Stimulated activated CD4-positive, alpha-beta T cell treated with anti-CD3 and anti-CD28 coated beads, TNF-alpha, amount 100 ng/mL, for 1 hour (primary cell): ENCODE measurements at regions not wholly inside any gene's neighbourhood (a gene's known extent, or its start where the extent isn't known, plus 50 kb on each side); places are given as distances from the start of the nearest gene placed in this dataset.

ENCODE experiments used
- DNase-seq, 3 donors: peaks; one replicate each; pipeline ENCODE4 v3.0.0-alpha.2; 2020; ENCODE audit warnings: low read depth in 3 of 3, low spot score in 1 of 3

- no peak for DNase-seq
Observed at GRCh38 chr10:78901694-78902093, 167.1 kb upstream of the ZMIZ1 start.

DNA sequence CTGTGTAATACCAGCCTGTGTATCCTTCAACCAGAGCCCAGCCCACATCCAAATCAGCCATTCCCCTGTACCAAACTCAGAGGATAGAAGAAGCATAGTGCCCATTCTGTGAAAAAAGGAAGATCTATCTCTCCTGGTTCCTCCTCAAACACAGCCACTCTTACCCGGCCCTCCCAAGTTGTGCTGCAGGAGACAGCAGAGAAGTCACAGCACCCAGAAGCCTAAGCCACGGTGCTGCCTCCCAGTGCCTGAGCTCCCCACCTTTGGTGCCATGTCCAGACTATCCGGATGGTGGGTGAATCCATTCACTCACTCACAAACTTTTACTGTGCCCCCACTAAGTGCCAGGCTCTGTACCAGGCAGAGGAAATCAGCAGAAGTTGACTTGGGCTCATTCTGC lies 166.0 kb upstream of the ZMIZ1 start:
- DNase-seq: no peak

DNA sequence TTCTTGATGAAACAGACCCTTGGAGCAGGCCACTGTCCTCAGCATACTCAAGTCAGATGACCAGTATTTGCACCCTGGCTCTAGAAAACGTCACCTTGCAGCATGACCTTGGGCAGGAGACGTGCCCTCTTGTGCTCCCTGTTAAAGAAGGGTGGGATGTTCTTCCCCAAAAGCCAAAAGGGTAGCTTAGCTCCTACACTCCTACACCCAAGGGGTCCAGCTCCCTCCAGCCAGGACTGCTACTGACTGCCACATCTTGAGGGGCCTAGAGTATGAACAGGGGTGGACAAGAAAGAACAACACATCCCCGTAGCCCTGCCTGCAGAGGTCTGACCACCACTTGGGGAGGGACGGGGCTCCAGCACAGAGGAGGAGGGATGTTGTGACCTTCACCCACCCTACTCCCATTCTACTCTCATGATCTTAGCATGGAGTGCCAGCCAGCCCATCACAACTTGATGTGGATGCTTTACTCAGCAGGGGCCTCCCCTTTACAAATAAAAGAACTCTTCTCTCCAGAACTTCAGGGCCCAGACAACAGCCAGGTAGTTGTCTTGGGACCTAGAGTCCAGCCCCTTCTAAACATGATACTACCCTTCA lies 165.3 kb upstream of the ZMIZ1 start:
- DNase-seq: no peak

DNA sequence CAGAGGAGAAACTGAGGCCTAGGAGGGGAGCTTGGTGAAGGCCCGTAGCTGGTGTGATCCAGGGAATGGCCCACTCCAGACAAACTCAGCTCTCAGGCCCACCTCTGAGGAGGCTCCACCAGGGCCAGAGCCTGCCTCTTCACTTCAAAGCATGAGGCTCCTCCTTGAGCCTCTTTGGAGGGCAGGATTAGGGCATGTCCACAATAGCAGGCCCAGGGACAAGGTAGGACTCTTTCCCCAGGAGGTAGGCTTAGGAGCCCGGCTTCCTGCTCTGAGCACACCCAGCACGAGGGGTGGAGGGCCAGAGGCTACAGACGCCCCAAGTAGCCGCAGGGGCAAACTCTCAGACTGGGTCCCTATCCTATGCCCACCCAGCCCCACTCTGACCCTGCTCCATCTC lies 164.6 kb upstream of the ZMIZ1 start:
- no peak for DNase-seq

DNA sequence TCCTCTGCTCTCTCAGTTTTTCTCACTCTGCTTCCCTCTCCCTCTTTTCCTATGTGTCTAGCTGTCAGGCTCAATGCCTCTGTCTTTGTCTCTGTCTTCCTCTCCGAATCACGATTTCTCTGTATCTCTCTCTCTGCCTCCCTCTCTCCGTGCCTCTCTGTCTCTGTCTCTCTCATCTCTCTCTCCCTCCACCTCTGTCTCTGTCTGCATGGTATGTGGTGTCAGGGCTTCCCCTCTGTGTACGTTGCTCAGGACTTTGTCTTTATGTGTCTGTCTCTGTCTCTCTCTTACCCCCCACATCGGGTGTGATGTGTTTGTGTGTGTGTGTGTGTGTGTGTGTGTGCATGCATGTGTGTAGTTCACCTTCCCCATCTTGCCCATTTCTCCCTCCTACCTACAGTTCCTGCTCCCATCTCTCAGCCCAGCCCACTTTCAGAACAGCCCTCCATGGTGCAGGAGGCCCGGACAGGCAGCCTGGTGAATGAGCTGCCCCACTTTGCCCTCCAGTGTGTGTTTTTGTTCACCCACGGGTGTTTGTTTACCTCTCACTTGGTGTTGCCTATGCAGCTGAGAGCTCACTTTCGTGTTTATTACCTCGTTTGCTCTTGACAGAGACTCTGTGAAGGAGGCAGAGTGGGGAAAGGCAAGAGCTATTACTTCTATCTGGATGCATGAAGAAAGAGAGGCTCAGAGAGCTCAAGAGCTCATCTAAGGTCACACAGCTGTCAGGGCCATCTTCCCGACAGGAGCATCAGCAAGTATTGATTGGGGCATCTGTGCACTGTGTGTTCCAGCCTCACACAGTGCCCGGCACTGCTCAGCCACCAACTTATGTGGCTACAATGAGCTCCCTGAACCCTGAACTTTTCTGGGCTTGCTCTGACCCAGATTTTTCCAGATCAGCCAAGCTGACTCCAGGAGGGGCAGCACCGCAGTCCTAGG lies 163.5 kb upstream of the ZMIZ1 start:
- DNase-seq: no peak

DNA sequence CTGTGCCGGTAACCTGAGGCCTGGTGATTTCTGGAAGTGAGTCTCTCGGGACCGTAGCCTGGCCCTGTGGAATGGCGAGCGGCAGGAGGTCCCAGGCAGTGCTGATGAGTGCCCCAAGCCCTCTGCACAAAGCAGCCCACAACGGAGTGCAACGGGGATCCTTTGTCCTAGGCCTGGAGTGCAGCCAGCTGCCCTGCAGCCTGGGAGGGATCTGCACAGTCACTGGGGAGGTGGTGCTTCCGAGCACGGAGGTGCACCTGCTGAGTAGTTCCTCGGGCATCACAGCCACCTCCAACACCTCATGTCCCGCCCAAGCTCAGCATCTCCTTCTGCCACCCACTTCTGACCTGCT lies 162.8 kb upstream of the ZMIZ1 start:
- no peak for DNase-seq

- DNase-seq: no peak
Observed at GRCh38 chr10:78906734-78907390, 161.9 kb upstream of the ZMIZ1 start.

- no peak for DNase-seq
Observed at GRCh38 chr10:78907551-78908211, 161.1 kb upstream of the ZMIZ1 start.

- no peak for DNase-seq
Observed at GRCh38 chr10:78909221-78909620, 159.5 kb upstream of the ZMIZ1 start.

- DNase-seq: no peak
Observed at GRCh38 chr10:78910021-78910420, 158.7 kb upstream of the ZMIZ1 start.

DNA sequence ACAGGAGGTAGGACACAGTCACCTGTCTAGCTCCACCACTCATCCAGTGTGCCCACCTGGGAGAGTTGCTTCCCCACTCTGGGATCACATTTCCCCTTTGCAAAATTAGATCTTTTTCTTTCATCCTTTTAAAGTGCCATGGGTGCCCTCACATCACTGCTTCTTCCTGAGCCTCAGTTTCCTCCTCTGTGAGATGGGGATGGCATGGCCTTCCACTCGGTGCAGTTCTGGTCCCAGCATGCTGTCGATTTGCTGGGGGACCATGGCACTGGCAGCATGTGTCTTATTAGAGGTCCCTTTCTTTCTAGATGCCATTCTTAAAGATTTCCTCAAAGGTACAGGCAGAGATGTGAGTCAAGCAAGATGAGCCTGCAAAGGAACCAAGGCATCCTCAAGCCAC lies 158.3 kb upstream of the ZMIZ1 start:
- no peak for DNase-seq

GRCh38 chr10:78910886-78911285 lies 157.9 kb upstream of the ZMIZ1 start:
- no peak for DNase-seq

GRCh38 chr10:78911533-78912340 lies 157.0 kb upstream of the ZMIZ1 start:
- DNase-seq: no peak

DNA sequence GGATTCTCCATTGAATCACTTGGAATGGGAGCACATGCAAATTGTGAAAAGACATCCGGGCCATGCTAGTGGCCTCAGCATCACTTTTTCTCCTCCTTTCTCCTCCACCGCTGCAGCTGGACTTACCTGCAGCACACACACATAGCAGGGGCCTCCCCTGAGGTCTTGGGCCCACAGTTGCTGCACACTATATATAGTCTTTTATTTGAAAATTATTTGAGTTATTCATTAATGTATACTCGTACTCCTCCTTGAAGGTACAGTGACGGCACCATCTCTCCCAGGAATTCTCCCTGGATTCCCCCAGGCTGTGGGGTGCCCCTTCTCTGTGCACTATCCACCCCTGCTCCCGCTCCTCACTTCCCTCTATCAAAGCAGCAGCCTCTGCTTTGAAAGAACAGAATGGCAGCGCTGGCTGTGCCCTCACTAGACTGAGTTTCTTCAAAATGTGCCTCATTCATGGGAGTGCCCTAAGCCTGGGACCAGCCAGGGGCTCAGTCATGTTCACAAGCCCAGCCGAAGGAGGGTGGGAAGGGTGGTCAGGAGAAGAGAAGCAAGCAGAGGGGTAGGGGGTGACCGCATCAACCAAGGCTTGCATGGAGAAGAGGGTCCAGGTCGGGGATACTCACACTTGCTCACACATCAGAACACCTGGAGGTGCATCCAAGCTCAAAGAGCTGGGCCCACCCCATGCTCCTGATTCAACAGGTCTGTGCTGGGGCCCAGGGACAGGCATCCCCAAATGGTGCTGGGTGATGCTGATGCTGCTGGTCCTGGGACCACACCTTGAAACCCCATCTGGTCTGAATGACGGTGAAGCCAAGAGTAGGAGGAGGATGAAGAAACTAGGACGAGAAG lies 156.2 kb upstream of the ZMIZ1 start:
- no peak for DNase-seq

GRCh38 chr10:78913219-78914059 lies 155.3 kb upstream of the ZMIZ1 start:
- DNase-seq: no peak

DNA sequence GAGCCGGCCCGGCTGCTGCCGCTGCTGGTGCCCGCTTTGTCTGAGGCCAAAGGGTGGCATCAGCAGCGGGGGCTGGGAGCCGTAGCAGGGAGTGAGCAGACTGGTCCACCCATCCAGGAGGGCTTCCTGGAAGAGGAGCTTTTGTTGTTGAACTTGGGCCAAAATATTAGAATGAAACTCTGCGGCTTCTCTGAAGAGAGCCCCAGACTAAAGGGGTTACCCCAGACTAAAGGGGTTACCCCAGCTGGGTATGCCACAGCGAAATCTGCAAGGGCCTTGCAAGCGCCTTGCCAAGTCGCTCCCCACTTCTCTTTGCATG lies 154.7 kb upstream of the ZMIZ1 start:
- no peak for DNase-seq

GRCh38 chr10:78914502-78915189 lies 154.1 kb upstream of the ZMIZ1 start:
- no peak for DNase-seq

DNA sequence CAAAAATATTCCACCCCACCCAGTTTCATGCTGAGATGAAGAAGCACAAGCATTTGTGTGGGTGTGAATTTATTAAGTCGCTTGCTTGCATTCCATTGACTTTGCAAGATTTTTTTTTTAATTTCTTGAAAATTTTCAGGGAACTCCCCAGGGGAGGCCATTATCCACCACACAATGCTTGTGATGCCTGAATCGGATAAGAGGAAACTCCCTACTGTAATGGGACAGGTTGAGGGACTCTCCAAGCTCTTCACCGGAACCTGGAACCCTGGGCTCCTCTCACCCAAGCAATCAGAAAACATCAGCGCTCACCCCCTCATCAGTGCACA lies 153.6 kb upstream of the ZMIZ1 start:
- no peak for DNase-seq

- DNase-seq: no peak
Observed at GRCh38 chr10:78916227-78916626, 152.5 kb upstream of the ZMIZ1 start.
